ENCODE measurements at regions not wholly inside any gene's neighbourhood (a gene's known extent, or its start where the extent isn't known, plus 50 kb on each side); places are given as distances from the start of the nearest gene placed in this dataset.
A peak's percentile ranks its signal among the peaks of the same experiment; 100 is the strongest.

DNA sequence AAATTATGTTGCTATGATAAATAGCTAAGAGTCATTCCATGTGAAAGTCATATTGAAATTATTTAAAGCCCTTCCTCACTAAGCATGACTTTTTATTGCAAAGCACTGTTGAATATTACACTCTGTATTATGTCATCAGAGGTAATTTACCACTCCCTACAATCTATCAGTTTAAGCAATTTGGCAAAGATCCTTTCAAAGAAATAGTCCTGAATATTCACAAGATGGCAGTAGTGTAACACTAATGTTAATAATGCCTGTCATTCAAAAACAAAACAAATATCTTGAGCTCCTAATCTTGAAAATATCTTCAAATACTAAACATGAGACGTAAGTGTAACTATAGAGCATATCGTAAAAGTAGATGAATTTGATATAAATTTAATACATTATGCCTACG lies 208.6 kb upstream of the TECRL start:
- TF ChIP-seq, protein P1, sequence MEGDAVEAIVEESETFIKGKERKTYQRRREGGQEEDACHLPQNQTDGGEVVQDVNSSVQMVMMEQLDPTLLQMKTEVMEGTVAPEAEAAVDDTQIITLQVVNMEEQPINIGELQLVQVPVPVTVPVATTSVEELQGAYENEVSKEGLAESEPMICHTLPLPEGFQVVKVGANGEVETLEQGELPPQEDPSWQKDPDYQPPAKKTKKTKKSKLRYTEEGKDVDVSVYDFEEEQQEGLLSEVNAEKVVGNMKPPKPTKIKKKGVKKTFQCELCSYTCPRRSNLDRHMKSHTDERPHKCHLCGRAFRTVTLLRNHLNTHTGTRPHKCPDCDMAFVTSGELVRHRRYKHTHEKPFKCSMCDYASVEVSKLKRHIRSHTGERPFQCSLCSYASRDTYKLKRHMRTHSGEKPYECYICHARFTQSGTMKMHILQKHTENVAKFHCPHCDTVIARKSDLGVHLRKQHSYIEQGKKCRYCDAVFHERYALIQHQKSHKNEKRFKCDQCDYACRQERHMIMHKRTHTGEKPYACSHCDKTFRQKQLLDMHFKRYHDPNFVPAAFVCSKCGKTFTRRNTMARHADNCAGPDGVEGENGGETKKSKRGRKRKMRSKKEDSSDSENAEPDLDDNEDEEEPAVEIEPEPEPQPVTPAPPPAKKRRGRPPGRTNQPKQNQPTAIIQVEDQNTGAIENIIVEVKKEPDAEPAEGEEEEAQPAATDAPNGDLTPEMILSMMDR (conservative IDR thresholded peaks at IDR 0.05; ENCODE audit: low read depth, low read length), result peak; percentile 21
- H3K4me3 ChIP-seq (ENCODE audit: low read length), result no peak overlapping the region
- DNase-seq (ENCODE audit: low read depth), result no peak

DNA sequence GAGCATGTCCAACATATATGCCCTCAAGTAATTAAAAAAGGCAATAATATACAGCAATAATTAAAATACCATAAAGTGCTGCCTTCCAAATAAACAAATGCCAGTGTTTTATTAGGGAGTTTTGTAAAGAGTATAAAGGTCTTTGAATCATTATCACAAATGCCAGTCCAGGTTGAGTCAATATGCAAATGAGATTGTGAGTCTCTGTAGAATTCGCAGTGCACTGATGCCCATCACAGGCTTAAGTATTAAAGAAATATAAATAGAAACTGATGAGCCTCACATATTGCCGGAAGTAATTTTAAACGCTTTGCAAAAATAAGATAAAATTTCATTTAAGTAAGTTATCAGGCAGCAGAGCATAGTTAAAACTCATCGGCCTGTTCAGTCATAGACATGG lies 205.0 kb upstream of the TECRL start:
- TF ChIP-seq, protein P1 (conservative IDR thresholded peaks at IDR 0.05; ENCODE audit: low read depth, low read length), result no peak
- H3K4me3 ChIP-seq (ENCODE audit: low read length), result no peak overlapping the region
- DNase-seq (ENCODE audit: low read depth), result no peak

DNA sequence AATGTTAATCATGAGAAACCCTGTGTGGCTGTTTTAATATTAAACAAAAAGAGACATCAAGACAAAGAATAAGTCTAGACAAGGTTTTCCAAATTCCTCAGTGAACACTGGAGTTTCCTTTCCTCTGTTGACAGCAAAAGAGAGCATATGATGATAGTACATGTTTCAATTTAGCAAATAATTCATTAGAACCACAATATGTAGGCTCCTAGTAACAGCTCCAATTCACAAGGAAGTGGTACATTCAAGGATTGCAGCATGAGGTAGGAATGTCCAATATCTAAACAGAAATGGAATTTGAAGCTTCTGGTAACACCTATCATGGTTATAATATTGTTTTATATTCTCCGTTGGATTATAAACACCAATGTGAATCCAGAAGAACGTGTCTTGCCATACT lies 203.8 kb upstream of the TECRL start:
- TF ChIP-seq, protein P1 (conservative IDR thresholded peaks at IDR 0.05; ENCODE audit: low read depth, low read length), result no peak
- H3K4me3 ChIP-seq (ENCODE audit: low read length), result no peak overlapping the region
- no peak for DNase-seq (ENCODE audit: low read depth)

DNA sequence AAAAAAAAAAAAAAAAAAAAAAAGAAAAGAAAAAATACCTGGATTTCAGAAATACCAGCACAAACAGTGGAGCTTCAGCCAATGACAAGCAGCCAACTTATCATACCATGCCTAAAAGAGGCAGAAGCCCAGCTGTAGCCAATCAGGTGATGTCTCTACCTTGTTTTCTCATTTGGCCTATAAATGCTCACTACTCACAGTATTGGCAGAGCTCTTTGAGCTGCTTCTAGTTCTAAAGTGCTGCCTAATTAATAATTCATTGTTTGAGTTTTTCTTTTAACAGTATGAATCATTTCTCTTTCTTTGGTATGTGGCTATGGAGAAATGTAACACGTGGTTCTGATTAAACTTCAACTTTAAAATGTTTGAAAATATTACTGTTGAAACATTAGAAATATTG lies 188.8 kb upstream of the TECRL start:
- TF ChIP-seq, protein P1 (conservative IDR thresholded peaks at IDR 0.05; ENCODE audit: low read depth, low read length), result no peak
- H3K4me3 ChIP-seq (ENCODE audit: low read length), result no peak overlapping the region
- no peak for DNase-seq (ENCODE audit: low read depth)

DNA sequence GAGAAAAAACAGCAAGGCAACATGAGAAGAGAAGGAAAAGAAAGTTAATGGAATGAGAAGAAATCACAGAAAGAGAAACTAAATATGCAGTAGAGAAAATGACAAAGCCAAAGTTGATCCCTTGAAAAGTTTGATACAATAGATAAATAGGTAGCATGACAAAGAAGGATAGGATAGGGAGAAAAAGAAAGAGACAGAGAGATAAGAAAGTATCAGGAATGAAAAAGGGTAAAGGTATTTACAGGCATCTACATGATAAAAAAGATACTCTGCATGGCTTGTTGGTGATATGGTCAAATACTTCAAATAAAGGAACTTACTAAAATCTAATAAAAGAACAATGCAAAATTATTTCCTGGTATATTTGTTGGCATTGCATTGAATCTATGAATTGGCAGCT lies 185.5 kb upstream of the TECRL start:
- H3K4me3 ChIP-seq (ENCODE audit: low read length), result no peak overlapping the region
- DNase-seq (ENCODE audit: low read depth), result no peak
- TF ChIP-seq, protein P1 (conservative IDR thresholded peaks at IDR 0.05; ENCODE audit: low read depth, low read length), result no peak

DNA sequence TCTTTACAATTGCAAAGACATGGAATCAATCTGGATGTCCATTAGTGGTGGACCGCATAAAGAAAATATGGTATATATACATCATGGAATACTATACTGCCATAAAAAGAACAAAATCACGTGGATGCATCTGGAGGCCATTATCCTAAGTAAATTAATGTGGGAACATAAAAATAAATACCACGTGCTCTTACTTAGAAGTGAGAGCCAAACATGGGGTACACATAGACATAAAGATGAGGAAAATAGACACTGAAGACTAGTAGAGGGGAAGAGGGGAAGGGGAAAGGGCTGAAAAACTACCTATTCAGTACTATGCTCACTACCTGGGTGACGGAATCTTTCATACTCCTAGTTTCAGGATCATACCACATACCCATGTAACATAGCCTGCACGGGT lies 179.3 kb upstream of the TECRL start:
- TF ChIP-seq, protein P1 (conservative IDR thresholded peaks at IDR 0.05; ENCODE audit: low read depth, low read length), result no peak

DNA sequence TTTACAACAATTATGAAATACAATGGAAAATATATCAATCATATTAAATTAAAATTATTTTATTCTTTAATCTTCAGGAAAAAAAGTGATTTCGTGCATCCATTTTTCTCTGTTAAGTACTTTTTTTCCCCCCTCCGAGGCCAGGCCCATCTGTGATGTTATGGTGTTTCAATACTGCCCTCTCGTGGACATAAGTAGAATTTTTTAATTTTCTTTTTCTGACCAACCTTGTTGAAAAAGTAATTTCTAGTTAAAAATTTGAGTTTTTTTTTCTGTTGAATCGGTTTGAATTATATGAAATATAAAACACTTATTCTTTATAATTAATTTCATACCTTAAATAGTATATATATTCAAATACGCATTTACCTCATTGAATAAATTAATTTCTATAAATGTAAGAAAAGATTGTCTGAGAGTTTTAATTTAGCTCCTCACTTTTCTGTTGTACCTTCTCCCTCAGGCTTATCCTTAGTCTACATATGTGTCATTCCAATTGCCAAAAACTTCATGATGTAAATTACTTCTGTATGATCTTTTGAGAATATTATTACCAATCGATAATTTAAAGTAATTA lies 175.8 kb upstream of the TECRL start:
- TF ChIP-seq, protein P1 (conservative IDR thresholded peaks at IDR 0.05; ENCODE audit: low read depth, low read length), result peak; percentile 46
- no peak overlapping the region for H3K4me3 ChIP-seq (ENCODE audit: low read length)
- DNase-seq (ENCODE audit: low read depth), result no peak

More for the DNA sequence above, 179.3 kb upstream of the TECRL start:
- no peak for DNase-seq (ENCODE audit: low read depth)
- H3K4me3 ChIP-seq (ENCODE audit: low read length), result no peak overlapping the region
